Transverse colon (tissue), 3 donors: ENCODE measurements at regions not wholly inside any gene's neighbourhood (a gene's known extent, or its start where the extent isn't known, plus 50 kb on each side); places are given as distances from the start of the nearest gene placed in this dataset.

Experiments
- CTCF ChIP-seq, 5 experiments: fragments of 200-600 bp in 3 of 5; fragments of 450-650 bp in 2 of 5; sonication (generic) in 3 of 5; IDR thresholded peaks; 1 replicate in 2 of 5; 2 replicates in 3 of 5; pipeline ENCODE4 v1.5.1; 2016 to 2017; ENCODE audit warnings: antibody characterized with exemption in 5 of 5, inconsistent platforms in 3 of 5, mild to moderate bottlenecking in 2 of 5, moderate library complexity in 1 of 5
- EP300 ChIP-seq: sonication (generic); formaldehyde crosslinking; IDR thresholded peaks from one replicate; pipeline ENCODE4 v1.6.1; 2017; ENCODE audit warnings: antibody characterized with exemption, low read depth
- POLR2A ChIP-seq: fragments of 450-650 bp; IDR thresholded peaks from one replicate; pipeline ENCODE4 v1.6.1; 2016; ENCODE audit warnings: antibody characterized with exemption, mild to moderate bottlenecking, moderate library complexity

GRCh38 chr20:22904386-22904785, 130.7 kb upstream of the SSTR4 start:
- TF ChIP-seq CTCF (IDR thresholded peaks at IDR 0.05) (no peak), POLR2A (no peak), EP300 (no peak)
